ENCODE measurements at regions not wholly inside any gene's neighbourhood (a gene's known extent, or its start where the extent isn't known, plus 50 kb on each side); places are given as distances from the start of the nearest gene placed in this dataset.

GRCh38 chr14:46197856-46198255 is 453.7 kb downstream of the RPL10L start:
- peaks cover 4% of the 10 kb centered on the region for H3K4me1 Mint-ChIP-seq (ENCODE audit: insufficient read depth, unreplicated experiment)
- no peak overlapping the region for H3K27ac Mint-ChIP-seq (ENCODE audit: low read depth, unreplicated experiment)
- H3K27me3 Mint-ChIP-seq (ENCODE audit: insufficient read depth, unreplicated experiment) = peaks cover 26% of the 10 kb centered on the region
- intact Hi-C loops (cut with micrococcal nuclease) = no loop called here
- ChIA-PET CTCF (interaction anchor here (0.6 kb wide), 1 partner anchor 109 kb away, joined by 3 read pairs; no protein-coding TSS in a partner anchor), POLR2A (no interaction called here)
- no peaks in the 10 kb centered on the region for H3K36me3 Mint-ChIP-seq (ENCODE audit: insufficient read depth, unreplicated experiment)
- no peaks in the 10 kb centered on the region for H3K9me3 Mint-ChIP-seq (ENCODE audit: unreplicated experiment)
- no TSS peak for BruUV-seq (replicated peaks)
- H3K4me3 Mint-ChIP-seq (ENCODE audit: unreplicated experiment) = no peak overlapping the region
- no peak for DNase-seq (ENCODE audit: unreplicated experiment)
- TF ChIP-seq, protein P1, sequence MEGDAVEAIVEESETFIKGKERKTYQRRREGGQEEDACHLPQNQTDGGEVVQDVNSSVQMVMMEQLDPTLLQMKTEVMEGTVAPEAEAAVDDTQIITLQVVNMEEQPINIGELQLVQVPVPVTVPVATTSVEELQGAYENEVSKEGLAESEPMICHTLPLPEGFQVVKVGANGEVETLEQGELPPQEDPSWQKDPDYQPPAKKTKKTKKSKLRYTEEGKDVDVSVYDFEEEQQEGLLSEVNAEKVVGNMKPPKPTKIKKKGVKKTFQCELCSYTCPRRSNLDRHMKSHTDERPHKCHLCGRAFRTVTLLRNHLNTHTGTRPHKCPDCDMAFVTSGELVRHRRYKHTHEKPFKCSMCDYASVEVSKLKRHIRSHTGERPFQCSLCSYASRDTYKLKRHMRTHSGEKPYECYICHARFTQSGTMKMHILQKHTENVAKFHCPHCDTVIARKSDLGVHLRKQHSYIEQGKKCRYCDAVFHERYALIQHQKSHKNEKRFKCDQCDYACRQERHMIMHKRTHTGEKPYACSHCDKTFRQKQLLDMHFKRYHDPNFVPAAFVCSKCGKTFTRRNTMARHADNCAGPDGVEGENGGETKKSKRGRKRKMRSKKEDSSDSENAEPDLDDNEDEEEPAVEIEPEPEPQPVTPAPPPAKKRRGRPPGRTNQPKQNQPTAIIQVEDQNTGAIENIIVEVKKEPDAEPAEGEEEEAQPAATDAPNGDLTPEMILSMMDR (IDR thresholded peaks at IDR 0.05; ENCODE audit: unreplicated experiment) = no peak

Data from MCF 10A (cell line).